Right ventricle myocardium superior (tissue), 1 donor: ENCODE measurements at regions not wholly inside any gene's neighbourhood (a gene's known extent, or its start where the extent isn't known, plus 50 kb on each side); places are given as distances from the start of the nearest gene placed in this dataset.
"Not testable (repeated sequence)": the region's sequence is repeated elsewhere in the genome, so short reads cannot be mapped to it uniquely, and the experiment has no call there.

ENCODE experiments used
- ATAC-seq: fragments of 200-7000 bp; cut with Tn5 transposase; one replicate; pipeline ENCODE4 v1.9.1; 2020; ENCODE audit warnings: mild to moderate bottlenecking; ENCODE audit not compliant: poor library complexity
- DNase-seq: peaks from one replicate; pipeline ENCODE4 v3.0.0-alpha.2; 2020
- intact Hi-C: fragments of 100-400 bp; cut with DNase I; formaldehyde crosslinking; loops from one replicate; pipeline ENCODE4 v1.11.2; 2022
- donor health status: DM: no; HTN: yes; CAD: no; lungs with severe emphysema.

GRCh38 chr17:20633268-20634059 lies 53.9 kb downstream of the CDRT15L2 start:
- ATAC-seq, intact Hi-C loops, DNase-seq: not testable (repeated sequence)

DNA sequence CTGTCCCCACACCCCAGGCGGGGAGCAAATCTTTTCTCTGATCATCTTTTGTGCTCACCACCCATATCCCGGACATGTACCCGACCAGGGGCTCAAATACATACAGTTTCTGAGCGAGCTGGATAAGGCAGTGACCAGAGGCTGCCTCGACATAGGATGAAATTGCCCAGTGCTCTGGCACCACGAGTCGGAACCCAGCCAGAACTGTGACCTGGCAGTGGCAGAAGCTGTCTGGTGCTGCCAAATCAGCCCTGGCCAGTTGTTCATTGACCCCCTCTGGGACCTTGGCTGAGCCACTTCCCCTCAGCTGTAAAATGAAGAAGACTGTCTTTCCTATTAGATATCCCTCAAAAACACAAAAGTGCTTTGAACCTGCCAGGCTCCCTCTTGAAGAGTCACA lies 60.6 kb downstream of the CDRT15L2 start:
- DNase-seq, intact Hi-C loops, ATAC-seq: not testable (repeated sequence)

DNA sequence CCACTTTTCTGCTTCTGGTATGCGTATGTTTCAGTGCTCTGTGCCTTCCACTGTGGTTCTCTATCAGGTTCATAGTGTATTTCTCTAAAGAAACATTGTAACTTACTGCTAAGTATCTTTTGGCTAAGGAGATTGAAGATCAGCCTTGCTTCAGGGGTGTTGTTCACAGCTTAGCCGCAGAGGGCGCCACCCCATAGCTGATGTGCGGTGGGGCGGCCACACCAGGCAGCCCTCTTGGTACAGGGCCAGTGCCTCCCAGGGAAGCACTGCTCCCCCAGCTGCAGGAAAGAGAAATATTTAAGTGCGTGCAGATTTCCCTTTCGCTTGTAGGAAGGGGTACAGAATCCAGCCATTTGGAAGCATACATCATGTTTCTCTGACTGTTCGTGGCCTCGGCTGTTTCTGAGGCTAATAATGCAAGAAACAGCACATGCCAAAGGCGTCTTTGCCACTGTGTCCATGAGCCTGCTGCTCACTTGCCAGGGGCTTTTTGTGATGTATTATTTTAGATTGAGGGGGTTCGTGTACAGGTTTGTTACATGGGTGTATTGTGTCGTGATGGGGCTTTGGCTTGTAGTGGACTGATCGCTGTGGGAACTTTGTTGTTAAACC lies 67.2 kb downstream of the CDRT15L2 start:
- DNase-seq (peak; percentile 45), ATAC-seq (peak; percentile 61)
- intact Hi-C loops: not testable (repeated sequence)

DNA sequence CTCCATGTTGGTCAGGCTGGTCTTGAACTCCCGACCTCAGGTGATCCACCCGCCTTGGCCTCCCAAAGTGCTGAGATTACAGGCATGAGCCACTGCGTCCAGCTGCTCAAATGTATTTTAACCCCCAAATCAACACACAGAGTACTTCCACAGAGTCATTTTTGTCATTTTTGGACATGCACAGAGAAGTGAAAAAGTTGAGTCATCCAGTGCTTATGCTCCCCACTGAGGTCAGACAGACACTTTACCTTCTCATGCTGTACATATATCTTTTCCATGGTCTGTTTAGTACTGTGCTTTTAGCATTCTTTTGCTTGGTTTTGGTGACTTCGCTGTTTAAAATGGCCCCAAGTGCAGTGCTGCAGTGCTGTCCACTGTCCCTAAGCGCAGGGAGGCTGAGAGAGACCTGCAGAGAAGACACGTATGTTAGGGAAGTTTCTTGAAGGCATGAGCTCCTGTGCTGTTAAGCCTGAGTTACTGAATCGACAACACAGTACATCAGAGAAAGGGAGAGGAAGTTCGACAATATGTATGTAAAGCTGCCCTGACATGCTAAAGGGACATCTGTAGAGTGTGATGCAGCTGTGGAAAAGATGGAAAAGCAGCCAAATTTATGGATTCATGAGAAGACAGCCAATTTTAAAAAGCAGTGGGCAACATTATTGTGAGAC lies 69.7 kb downstream of the CDRT15L2 start:
- ATAC-seq, DNase-seq, intact Hi-C loops: not testable (repeated sequence)

DNA sequence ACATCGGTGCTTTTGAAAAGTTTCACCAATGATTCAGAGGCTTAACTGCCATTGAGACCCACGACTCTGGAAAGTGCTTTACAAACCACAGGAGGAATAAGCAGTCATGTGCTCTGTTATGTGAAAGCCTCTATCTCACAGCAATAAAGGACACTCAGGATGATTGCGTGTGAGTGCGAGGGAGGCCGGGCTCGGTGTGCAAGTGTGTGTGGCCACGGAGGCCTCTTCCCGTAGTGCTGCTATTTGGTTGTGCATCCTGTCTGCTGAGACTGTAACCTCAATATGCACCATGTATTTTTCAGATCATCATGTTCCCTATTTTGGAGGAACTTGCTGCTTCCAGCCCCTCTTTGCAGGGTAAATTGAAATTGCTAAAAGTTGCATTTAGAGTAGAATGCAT lies 71.5 kb downstream of the CDRT15L2 start:
- intact Hi-C loops, DNase-seq, ATAC-seq: not testable (repeated sequence)

DNA sequence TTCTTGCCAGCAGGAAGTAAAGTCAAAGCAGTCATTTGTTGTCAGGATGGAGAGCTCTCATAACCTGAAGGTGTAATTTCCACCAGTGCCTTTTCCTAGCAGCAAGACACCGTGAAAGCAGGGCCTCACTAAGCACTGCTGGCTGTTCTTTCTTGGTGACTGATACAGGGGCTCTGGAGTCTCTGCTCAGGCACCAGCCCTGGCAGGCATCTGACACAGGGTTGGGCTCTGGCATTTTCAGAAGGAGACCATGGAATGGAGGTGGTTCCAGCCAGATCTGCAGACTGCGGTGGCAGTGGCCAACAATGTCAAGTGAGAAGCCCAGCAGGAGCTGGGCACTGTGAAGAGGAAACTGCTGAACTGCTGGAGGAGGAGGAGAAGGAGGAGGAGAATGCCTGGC lies 72.2 kb downstream of the CDRT15L2 start:
- ATAC-seq: not testable (repeated sequence)

GRCh38 chr17:20653391-20653790 lies 73.9 kb downstream of the CDRT15L2 start:
- ATAC-seq, DNase-seq, intact Hi-C loops: not testable (repeated sequence)

More for the DNA sequence above, 72.2 kb downstream of the CDRT15L2 start:
- DNase-seq, intact Hi-C loops: not testable (repeated sequence)

DNA sequence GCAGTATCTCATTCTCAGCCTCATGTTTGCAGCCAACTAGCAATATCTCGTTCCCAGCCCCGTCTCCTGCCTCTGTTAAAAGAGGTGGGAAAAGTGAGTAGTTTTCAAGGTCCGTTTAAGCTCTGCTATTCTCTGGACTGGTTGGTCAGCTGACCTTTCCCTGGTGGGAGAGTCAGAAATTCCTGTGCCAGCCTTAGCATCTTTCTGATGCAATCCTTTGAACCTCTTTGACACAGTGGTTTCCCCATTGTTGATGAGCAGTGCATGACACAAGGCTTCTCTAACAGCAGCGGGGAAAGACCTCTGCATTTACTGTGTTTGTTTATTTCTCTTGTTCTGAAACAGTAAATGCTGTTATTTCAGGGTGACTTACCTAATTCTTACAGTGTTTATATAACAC lies 74.6 kb downstream of the CDRT15L2 start:
- intact Hi-C loops, DNase-seq, ATAC-seq: not testable (repeated sequence)

- ATAC-seq, intact Hi-C loops: not testable (repeated sequence)
Measured at GRCh38 chr17:20654575-20654974, 75.1 kb downstream of the CDRT15L2 start.

DNA sequence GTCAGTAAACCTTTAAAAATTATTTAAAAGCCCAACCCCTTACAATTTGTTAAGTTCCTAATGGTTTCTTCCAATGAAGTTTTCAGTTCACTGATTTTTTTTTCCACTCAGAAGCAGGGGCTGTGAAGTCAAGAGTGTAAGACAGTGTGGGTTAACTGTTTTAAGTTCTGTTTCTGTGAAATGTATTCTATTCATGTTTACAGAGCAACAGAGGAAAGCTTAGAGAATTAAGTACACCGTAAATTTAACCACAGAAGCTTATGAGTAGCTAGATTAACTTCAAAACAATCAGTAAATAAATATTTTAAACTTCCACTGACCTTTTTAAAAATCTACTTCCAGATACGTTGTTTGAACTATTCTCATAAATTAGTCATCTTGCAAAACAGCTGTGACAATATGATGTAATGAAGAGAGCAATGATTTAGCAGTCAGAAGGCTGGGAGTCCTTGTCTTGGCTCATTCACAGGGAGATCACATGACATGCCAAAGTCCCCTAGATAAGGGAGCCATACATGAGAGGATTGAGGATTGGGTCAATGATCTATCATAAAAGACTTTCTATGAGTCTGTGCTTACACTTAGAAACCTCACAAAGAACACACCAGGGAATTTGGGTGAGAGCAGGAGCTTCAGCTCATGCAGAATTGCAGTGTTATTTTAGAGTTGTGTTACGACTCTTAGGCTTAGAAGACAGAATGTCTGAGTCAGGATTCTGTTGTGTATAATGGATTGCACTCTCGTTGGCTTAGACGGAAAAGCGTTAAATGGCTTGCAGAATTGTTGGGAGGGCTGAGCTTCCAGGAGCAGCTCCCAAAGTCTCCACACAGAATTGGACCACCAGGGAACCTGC lies 85.8 kb downstream of the CDRT15L2 start:
- DNase-seq, intact Hi-C loops: not testable (repeated sequence)
- peak; percentile 85 for ATAC-seq

More at GRCh38 chr17:20654575-20654974, 75.1 kb downstream of the CDRT15L2 start:
- DNase-seq: not testable (repeated sequence)

DNA sequence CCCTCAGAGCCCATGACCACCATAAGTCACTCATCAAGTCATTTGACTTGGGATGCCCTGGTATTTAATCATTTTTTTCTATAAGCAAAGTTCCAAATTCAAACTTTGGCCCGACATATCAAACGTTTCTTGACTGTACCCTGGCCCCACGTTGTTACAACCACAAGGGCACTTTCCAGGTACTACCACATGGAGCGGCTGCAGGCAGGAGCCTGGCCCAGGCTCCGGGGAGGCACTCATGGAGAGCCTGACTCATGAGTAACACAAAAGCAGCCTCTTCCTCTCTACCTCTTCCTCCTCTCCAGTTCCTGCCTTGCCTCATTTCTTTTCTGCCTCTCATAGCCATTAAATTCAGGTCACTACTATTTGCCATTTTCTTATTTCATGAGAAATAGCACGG lies 87.2 kb downstream of the CDRT15L2 start:
- ATAC-seq, DNase-seq, intact Hi-C loops: not testable (repeated sequence)

- intact Hi-C loops, DNase-seq, ATAC-seq: not testable (repeated sequence)
Measured at GRCh38 chr17:20667712-20668111, 88.2 kb downstream of the CDRT15L2 start.

DNA sequence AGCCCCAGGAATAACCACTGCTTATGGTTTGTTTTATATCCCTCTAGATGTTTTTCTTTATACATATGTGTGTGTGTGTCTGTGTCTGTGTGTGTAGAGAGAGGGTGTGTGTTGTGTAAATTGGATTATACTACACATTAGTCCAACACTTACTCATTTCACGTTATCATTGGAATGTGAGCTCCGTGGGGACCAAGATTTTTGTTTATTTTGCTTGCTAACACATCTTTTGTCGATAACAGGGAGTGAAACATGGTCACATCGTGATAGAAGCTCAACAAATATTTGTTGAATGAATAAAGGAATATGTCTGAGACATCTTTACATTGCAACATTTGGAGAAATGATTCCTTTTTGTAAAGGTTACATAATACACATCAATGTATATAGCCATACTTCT lies 88.8 kb downstream of the CDRT15L2 start:
- ATAC-seq, DNase-seq, intact Hi-C loops: not testable (repeated sequence)

GRCh38 chr17:20668868-20669267 lies 89.3 kb downstream of the CDRT15L2 start:
- ATAC-seq, DNase-seq, intact Hi-C loops: not testable (repeated sequence)

GRCh38 chr17:20670506-20670905 lies 91.0 kb downstream of the CDRT15L2 start:
- DNase-seq, ATAC-seq, intact Hi-C loops: not testable (repeated sequence)

GRCh38 chr17:20674374-20674773 lies 94.8 kb downstream of the CDRT15L2 start:
- intact Hi-C loops, DNase-seq, ATAC-seq: not testable (repeated sequence)

DNA sequence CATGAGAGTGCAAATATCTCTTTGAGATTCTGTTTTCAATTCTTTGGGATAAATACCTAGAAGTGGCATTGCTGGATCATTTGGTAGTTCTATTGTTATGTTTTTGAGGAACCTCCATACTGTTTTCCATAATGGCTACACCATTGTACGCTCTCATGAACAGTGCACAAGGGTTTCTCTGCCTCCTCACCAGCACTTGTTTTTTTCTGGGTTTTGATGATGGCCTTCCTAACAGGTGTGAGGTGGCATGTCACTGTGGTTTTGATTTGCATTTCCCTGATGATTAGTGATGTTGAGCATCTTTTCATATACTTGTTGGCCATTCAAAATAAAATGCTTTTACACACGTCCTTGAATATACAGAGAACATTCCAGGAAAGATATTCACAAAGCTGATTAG lies 96.2 kb downstream of the CDRT15L2 start:
- DNase-seq, ATAC-seq, intact Hi-C loops: not testable (repeated sequence)

DNA sequence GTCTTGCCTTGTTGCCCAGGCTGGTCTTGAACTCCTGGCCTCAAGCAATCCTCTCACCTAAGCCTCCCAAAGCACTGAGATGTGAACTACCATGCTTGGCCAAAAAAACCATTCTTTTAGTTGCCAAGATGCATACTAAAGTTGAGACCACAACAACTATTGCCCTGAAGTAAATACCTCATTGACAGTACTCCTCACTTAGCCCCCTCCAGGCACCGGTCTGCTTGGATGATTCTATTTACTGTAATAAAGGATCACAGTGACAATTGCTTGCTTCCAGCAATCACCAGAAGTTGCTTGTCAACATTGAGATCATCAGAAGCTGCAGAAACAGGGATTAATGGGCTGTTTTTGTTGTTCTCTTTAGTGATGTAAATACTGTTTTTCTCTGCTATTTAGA lies 97.1 kb downstream of the CDRT15L2 start:
- intact Hi-C loops, ATAC-seq, DNase-seq: not testable (repeated sequence)
